ENCODE measurements at regions not wholly inside any gene's neighbourhood (a gene's known extent, or its start where the extent isn't known, plus 50 kb on each side); places are given as distances from the start of the nearest gene placed in this dataset.
"Not testable (repeated sequence)": the region's sequence is repeated elsewhere in the genome, so short reads cannot be mapped to it uniquely, and the experiment has no call there.

DNA sequence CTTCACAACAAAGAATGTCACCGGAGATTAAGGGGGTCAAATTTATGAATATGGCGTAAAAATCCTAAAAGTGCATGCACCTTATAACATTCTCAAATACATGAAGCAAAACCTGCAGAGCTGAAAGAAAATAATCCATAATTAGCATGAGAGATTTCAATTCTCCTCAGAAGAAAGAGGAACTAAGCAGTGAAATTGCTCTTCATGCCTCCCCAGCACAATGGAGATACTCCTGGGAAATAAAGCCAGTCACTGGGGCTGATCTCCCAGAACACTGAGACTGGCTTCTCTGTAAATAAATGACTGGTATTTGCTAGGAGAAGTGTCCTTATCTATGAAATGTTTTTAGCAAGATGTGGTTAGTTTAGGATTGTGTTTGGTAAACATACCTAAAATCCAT is 68.1 kb downstream of the GOLGA6L6 start:
- not testable (repeated sequence) for DNase-seq

DNA sequence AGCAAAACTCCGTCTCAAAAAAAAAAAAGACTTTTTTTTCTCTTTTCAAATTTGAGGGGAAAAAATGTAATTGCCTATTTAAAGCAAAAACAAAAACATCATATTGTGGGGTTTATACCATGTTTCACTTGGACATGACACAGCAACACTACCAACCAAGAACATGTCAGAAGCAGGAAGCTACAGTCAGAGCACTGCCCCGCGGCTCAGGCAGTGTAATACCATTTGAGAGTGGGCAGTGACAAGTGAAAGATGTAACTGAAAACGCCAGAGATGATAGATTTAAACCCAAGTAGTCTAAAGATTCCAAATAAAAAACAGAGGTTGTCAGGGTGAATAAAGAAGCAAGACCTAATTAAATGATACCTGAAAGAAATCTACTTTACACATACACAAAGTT is 68.6 kb downstream of the GOLGA6L6 start:
- DNase-seq, result not testable (repeated sequence)

DNA sequence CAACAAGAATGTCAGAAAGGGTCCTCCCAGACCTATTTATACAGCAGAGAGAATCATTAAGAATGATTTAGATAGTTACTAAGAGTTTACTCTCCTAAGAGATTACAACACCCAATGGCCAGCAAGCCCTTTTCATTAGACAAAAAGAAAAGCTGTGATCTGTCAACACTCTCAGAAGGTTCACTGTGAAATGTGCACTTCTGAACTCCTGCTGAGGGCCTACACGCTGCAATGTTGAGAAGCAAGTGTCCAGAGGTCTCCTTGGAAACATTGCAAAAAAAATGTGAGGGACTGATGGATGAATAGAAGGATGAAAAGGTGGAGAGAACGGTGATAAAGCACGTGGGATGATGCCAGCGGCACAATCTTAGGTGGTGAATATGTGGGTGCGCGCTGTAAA is 70.8 kb downstream of the GOLGA6L6 start:
- DNase-seq, result not testable (repeated sequence)

DNA sequence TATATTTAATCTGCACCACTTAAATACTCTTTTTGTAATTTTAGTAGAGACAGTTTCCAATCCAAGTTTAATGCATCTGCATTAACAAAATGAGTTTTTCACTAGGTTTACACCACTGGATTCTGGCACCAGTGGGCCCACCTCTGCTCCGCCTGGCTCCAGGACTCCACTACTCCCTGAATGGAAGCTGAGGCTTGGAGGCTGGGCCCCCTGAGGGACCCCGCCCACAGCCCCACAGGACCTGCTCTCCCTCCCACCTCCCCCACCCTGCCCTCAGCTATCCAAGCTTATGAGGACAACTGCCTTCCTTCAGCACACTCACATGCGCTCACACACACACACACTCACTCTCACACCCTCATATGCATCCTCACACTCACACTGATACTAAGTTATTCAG is 100.5 kb downstream of the GOLGA6L6 start:
- not testable (repeated sequence) for DNase-seq

DNA sequence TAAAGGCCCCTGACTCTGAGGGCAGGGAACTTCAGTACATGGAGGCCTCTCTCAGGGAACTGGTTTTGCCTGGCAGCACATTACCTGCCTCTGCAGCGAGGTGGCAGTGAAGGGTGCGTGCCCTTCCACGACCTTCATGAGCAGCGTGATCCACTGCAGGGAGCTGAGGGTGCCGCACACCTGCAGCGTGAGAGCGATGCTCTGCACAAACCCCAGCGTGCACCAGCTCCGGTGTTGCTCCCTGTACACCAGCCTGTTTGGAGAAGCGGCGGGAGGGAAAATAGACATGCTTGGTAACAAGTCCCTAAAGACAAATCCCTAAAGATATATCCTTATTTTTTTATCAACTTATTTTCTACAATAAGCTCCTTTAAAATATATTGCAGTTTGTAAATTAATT is 101.2 kb downstream of the GOLGA6L6 start:
- not testable (repeated sequence) for DNase-seq

DNA sequence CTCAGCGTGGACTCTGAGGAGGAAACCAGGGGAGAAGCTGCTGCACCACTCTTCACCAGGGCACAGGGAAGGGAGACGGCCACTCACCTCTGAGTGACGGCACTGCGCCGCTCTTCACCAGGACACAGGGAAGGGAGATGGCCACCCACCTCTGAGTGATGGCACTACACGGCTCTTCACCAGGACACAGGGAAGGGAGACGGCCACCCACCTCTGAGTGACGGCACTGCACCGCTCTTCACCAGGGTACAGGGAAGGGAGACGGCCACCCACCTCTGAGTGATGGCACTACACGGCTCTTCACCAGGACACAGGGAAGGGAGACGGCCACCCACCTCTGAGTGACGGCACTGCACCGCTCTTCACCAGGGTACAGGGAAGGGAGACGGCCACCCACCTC is 102.5 kb downstream of the GOLGA6L6 start:
- DNase-seq, result not testable (repeated sequence)

DNA sequence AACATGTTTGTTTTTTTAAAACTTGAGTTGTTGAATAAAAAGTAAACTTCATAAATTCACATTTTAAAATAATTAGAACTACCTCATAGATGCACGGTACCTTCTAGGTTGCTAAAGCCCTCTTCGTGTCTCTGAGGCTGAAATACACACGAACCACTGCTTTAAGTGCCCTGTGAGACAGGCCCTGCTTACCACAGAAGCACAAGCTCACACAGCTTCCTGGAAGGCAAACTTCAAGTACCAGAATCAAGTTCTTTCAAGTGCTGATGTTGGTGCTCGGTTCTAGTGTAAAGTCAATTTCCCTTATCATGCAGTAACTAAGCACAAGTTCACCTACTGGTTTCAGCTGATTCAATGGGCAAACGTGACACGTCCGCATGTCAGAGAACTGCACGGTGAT is 103.3 kb downstream of the GOLGA6L6 start:
- not testable (repeated sequence) for DNase-seq

DNA sequence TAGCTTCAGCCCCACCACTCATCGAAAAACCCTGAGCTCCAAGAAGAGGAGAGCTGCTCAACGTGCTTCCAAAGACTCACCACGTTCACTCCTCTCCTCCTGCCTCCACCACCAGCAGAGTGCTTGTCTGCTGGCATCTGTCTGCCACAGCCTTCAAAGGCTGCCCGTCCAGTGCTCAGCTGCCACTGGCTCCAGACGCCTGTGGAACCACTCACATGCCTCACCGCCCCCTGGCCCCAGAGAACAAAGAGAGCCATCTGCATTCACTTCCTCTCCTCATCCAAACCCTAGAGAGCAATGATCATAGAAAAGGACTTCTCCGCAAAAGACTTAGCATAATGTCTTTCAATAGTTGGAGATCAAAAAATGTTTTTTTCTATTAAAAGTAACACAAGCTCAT is 108.1 kb downstream of the GOLGA6L6 start:
- not testable (repeated sequence) for DNase-seq

DNA sequence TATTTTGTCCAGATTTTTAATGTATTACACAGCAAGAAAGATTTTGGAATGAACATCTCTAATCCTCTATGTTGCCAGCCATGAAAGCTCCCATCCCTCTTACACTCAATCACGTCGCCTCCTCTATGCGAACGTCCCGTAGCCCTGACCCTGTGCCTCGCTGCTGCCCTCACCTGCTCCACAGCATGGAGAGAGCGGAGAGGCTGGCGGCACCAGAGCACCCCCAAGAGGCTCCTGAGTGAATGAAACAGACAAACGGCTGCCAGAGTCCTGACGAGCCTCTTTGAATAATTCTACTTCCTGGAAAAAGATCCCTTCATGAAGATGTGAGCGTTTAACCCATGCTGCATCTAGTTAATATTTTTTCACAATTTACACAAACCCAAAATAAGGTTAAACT is 111.1 kb downstream of the GOLGA6L6 start:
- not testable (repeated sequence) for DNase-seq

DNA sequence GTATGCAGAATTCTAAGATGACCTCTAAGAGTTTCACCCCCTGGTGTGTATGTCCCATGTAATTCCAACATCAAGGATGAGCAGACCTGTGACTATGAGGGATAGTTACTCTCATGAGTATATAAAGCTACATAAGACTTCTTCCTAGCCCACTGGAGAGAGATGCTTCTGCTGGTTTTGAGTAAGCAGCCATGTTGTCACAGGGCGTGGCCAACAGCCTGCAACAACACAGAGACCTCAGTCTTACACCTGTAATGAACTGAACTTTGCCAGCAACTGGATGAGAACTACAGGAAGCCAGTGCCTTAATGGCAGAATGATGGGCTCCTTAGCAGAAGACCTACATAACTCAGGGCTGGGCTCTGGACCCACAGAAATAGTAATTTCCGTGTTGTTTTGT is 120.9 kb downstream of the GOLGA6L6 start:
- DNase-seq, result not testable (repeated sequence)

DNA sequence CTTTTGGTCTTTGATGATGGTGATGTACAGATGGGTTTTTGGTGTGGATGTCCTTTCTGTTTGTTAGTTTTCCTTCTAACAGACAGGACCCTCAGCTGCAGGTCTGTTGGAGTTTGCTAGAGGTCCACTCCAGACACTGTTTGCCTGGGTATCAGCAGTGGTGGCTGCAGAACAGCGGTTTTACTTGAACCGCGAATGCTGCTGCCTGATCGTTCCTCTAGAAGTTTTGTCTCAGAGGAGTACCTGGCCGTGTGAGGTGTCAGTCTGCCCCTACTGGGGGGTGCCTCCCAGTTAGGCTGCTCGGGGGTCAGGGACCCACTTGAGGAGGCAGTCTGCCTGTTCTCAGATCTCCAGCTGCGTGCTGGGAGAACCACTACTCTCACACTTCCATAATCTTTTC is 125.0 kb downstream of the GOLGA6L6 start:
- DNase-seq, result not testable (repeated sequence)

DNA sequence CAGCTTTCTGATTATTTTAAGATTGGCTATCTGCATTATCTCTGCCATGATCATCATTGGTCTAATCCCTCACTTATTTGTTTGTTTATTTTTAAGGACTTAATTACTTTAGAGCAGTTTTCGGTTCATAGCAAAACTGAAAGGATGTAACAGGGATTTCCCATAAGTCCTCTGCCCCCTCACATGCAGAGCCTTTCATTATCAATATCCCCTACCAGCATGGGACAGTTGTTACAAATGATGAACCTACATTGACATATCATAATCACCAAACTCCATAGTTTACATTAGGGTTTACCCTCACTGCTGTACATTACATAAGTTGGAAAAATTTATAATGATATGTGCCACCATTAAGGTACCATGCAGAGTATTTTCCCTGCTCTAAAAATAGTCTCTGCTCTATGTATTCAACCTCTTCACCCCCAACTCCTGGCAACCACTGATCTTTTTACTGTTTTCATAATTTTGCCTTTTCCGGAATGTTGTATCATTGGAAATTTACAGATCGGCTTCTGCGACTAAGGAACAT is 131.9 kb downstream of the GOLGA6L6 start:
- DNase-seq, result not testable (repeated sequence)

DNA sequence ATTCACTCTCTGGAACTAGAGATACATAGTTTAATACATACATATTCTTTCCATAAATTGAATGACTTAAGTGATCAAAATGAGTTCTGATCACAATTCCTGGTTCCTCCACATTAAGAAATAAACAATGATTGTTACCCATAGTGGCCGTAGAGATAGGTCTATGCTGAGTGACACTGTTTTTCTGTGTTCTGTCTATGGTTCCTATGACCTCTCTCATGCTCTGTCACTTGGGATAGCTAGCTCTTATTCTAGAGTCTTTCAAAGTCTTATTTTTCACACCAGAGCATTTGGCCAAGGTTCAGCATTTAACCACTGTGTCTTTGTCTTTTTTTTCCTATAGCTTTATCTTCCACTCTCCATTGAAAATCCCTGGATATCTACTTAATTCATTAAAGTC is 132.4 kb downstream of the GOLGA6L6 start:
- DNase-seq, result no peak

DNA sequence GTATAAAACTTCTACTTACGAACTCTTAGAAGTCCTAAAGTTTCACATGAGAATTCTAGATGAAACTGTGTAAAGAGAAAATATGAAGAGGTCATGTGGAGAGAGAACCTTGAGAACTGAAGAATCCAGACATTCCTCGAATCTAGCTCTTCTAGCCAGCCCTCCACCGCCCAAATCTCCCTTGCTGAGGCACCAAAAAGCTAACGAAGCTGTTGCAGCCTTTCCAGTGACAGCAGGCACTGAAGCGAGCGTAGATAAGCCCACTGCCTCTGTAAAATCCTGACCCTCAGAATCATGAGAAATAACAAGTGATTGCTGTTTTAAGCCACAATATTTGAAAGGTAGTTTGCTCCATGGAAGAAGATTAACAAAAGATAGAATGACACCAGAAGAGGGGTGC is 134.0 kb downstream of the GOLGA6L6 start:
- DNase-seq, result no peak

DNA sequence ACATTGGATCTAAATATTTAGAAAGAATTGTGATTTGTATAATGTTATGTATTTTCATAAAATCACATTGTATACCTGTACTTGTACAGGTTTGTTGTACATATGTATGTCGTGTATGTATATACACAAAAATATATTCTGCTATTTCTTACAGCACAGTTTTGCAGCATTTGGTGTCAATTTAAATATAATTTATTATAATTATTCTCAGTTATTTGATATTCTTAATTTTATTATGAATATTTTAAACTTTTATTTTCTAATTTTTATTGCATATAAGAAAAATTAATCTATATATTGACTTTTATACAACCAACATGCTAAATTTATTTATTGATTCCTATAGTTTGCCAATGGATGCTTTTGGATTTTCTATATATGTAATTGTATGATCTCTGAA is 137.0 kb downstream of the GOLGA6L6 start:
- not testable (repeated sequence) for DNase-seq

DNA sequence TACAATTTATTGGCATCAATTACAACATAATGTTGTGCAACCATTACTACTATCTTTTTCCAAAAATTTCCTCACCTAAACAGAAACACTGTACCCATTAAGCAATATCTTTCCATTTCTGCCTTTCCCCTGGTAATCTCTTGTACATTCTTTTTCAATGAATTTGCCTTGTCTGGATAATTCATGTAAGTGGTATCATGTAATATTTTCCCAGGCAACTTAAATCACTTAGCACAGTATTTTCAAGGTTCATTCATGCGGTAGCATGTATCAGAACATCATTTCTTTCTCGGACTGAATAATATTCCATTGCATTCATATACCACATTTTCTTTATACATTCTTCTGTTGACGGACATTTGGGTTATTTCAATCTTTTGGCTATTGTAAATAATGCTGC is 139.0 kb downstream of the GOLGA6L6 start:
- not testable (repeated sequence) for DNase-seq

DNA sequence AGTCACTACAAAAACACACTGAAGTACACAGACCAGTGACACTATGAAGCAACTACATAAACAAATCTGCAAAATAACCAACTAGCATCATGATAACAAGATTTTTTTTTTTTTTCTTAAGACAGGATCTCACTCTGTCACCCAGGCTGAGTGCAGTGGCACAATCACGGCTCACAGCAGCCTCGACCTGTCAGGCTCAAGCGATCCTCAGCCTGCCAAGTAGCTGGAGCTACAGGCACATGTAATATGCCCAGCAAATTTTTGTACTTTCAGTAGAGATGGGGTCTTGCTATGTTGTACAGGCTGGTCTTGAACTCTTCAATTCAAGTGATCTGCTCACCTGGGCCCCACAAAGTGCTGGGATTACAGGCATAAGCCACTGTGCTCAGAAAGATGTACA is 140.5 kb downstream of the GOLGA6L6 start:
- not testable (repeated sequence) for DNase-seq

DNA sequence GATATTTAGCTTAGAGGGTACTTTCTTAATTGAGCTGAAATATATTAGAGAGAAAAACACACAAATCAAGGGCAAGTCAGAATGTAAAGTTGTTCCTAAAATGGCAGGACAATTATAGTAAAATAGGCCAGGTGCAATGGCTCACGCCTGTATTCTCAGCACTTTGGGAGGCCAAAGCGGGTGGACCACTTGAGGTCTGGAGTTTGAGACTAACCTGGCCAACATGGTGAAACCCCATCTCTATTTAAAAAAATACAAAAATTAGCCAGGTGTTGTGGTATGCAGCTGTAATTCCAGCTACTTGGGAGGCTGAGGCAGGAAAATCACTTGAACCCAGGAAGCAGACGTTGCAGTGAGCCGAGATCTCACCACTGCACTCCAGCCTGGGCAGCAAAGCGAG is 142.9 kb downstream of the GOLGA6L6 start:
- DNase-seq, result not testable (repeated sequence)

DNA sequence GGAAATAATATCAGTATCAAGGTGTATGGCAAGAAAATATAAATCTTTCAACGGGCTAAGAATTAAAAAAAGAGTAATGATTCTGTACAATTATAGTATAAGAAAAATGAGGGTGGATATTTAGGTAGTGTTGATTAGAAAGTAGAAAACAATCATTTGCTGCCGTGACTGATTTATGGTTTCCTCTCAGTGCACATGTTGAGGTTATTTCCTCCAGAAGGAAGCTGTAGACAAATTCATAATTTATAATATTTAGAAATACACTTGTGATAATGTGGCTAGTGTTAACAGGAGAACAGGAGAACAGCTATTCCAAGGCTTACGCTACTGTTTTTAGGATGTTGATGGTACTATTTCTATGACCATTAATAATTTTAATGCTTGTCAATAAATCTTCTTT is 153.4 kb downstream of the GOLGA6L6 start:
- not testable (repeated sequence) for DNase-seq

DNA sequence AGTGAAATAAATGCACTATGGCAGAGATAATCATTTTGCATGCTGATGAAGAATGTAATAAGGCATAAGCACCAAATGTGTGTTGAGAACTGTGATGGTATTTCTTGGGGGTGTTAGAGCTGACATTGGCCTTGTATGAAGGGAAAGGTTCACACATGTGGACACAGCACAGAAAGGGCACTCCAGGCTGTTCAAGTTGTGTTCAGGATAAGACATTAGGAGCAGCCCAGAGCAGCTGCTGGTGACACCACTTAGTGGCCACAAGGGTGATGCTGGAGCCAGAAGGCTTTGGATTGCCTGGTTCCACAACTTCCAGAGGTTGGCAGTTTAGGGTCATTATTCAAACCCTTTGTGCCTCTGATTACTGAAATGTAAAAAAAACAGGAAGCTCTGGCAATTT is 155.4 kb downstream of the GOLGA6L6 start:
- DNase-seq, result no peak

DNA sequence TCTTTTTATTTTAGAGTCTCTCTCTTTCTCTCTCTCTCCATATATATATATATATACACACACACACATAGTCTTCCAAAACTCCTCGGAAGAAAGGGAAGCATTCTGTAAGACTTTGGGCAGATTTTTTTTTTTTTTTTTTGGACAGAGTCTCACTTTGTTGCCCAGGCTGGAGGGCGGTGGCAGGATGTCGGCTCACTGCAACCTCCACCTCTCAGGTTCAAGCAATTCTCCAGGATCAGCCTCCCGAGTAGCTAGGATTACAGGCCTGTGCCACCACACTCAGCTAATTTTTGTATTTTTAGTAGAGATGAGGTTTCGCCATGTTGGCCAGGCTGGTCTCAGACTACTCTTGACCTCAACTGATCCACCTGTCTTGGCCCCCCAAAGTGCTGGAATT is 161.4 kb downstream of the GOLGA6L6 start:
- DNase-seq, result not testable (repeated sequence)

DNA sequence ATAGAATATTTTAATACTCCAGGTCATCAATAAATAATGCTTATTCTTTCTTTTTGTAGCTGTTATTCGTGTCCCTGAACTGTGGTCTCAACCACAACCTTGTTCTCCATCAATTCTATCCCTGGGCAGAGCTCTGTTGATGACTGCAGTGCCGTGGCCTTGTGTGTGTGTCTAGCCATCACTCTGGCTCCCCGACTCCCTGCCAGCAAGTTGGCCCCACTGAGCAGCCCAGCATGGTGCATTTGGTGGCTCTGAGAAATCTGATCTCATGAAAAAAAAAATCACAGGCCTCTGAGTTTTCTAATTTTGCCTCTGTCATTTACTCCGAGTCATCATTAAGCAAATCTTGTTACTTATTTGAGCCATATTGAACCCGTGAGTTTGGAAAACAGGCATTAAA is 164.7 kb downstream of the GOLGA6L6 start:
- no peak for DNase-seq

DNA sequence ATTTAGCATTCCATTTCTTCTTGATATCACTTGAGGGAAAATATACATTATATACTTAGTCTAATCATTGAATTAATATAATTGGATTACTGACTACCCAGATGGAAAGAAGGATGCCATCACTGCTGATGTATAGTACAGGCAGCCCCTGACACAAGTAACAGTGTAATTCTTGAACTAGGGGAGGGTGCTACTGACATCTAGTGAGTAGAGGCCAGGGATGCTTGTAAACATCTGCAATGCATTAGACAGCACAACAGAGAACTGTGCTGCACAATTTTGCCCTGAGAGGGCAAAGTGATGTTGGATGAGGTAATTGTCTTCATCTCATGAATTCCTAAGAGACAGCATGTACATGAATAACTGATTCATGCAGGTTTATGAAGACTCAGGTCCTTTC is 169.2 kb downstream of the GOLGA6L6 start:
- not testable (repeated sequence) for DNase-seq

DNA sequence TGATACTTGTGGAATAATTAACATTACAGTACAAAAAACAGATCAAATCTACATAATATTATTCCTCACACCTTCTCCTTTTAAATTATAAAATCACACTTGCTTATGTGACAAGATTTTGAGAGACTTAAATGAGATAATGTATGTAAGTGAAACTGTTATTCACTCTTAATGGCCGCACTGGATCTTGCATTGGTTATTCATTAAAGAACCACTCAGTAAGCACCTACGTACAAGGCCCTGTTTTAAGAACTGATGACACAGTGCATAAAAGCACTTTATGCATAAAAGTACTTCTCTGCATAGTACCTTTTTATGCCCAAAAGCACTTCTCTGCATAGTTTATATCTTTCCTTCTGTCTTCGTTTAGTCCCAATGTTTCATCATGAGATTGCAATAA is 172.1 kb downstream of the GOLGA6L6 start:
- DNase-seq, result no peak

DNA sequence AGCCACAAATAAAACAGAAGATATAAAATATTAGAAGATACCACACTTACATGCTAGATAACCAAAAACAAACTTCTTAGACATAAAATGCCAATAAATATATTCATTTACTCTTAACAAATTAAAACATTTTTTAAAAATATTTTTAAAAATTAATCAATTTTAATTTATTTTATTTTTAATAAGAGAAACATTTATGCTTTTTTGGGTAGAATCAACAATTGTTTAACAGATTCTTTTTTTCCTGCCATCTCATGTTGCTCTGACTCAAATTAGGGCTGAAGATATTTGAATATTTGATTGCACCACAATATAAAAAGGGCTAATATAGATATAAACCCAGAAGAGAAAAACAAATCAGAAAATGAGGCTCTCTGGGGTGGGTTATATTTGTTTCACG is 172.6 kb downstream of the GOLGA6L6 start:
- DNase-seq, result no peak

DNA sequence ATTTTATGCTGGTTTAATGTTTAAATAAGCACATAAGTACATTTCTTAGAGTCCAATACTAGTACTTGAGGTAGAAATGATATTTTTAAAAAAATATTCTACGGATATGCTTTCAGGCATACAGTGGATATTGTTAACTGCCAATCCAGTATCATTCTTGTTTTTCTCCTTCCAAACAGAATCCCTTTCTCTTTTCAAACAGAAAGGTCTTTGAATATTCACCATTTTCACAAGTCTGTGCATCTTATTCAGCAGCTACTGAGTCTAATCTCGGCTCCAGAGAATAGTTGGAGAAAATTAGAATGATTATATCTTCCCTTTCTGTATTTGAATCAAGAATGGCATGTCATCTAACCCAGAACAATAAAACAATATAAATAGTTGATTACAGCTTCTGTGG is 174.5 kb downstream of the GOLGA6L6 start:
- no peak for DNase-seq
